Lower leg skin (tissue), 3 donors: ENCODE measurements at regions not wholly inside any gene's neighbourhood (a gene's known extent, or its start where the extent isn't known, plus 50 kb on each side); places are given as distances from the start of the nearest gene placed in this dataset.

Experiments used
- CTCF ChIP-seq, 3 donors: fragments of 450-650 bp; IDR thresholded peaks; one replicate each; pipeline ENCODE4 v1.5.1; 2016; ENCODE audit warnings: antibody characterized with exemption in 3 of 3, mild to moderate bottlenecking in 3 of 3, moderate library complexity in 2 of 3
- POLR2A ChIP-seq, 2 donors: fragments of 450-650 bp; IDR thresholded peaks; one replicate each; pipeline ENCODE4 v1.6.1; 2016 to 2017; ENCODE audit warnings: antibody characterized with exemption in 2 of 2, mild to moderate bottlenecking in 1 of 2, moderate library complexity in 1 of 2

GRCh38 chr12:28925719-28926376, 223.2 kb upstream of the FAR2 start:
- TF ChIP-seq POLR2A (IDR thresholded peaks at IDR 0.05) (no peak), CTCF (IDR thresholded peaks at IDR 0.05) (no peak)
